Esophagus muscularis mucosa (tissue), 4 donors: ENCODE measurements at regions not wholly inside any gene's neighbourhood (a gene's known extent, or its start where the extent isn't known, plus 50 kb on each side); places are given as distances from the start of the nearest gene placed in this dataset.
"Not testable (repeated sequence)": the region's sequence is repeated elsewhere in the genome, so short reads cannot be mapped to it uniquely, and the experiment has no call there.

ENCODE experiments used
- EP300 ChIP-seq: sonication (generic); formaldehyde crosslinking; IDR thresholded peaks from one replicate; pipeline ENCODE4 v1.6.1; 2017; ENCODE audit warnings: antibody characterized with exemption
- POLR2A ChIP-seq: fragments of 450-650 bp; IDR thresholded peaks from one replicate; pipeline ENCODE4 v1.6.1; 2017; ENCODE audit warnings: antibody characterized with exemption, moderate library complexity, mild to moderate bottlenecking, low read depth
- POLR2AphosphoS5 ChIP-seq, 2 donors: sonication (generic); formaldehyde crosslinking; IDR thresholded peaks; one replicate each; pipeline ENCODE4 v1.6.1; 2017; ENCODE audit warnings: antibody characterized with exemption in 2 of 2
- TF ChIP-seq, protein P1 (sequence below), 3 experiments: fragments of 200-600 bp in 2 of 3; fragments of 450-650 bp in 1 of 3; sonication (generic) in 2 of 3; IDR thresholded peaks; one replicate each; pipeline ENCODE4 v1.5.1; 2017 to 2019; ENCODE audit warnings: antibody characterized with exemption in 3 of 3, mild to moderate bottlenecking in 2 of 3, moderate library complexity in 1 of 3

DNA sequence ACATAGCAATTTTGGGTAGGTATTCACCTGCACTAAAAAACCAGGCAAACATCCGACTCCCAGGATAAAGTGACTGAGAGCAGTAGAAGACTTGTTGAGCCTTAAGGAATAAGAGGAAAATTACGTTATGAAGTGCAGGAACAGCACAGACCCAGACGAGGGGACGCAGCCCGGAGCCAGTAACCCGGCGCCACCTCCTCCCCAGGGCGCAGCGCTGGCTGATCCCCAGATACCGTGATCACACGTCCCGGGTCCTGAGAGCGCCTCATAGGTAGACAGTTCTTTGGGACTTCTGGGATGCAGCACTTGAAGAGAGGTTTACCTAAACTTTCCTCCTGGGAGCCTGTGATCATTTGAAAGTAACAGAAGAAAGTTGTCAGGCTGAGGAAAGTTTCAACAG lies 1379.7 kb downstream of the CDH12 start:
- TF ChIP-seq, protein P1, sequence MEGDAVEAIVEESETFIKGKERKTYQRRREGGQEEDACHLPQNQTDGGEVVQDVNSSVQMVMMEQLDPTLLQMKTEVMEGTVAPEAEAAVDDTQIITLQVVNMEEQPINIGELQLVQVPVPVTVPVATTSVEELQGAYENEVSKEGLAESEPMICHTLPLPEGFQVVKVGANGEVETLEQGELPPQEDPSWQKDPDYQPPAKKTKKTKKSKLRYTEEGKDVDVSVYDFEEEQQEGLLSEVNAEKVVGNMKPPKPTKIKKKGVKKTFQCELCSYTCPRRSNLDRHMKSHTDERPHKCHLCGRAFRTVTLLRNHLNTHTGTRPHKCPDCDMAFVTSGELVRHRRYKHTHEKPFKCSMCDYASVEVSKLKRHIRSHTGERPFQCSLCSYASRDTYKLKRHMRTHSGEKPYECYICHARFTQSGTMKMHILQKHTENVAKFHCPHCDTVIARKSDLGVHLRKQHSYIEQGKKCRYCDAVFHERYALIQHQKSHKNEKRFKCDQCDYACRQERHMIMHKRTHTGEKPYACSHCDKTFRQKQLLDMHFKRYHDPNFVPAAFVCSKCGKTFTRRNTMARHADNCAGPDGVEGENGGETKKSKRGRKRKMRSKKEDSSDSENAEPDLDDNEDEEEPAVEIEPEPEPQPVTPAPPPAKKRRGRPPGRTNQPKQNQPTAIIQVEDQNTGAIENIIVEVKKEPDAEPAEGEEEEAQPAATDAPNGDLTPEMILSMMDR (IDR thresholded peaks at IDR 0.05) = not testable (repeated sequence)
- TF ChIP-seq EP300; POLR2AphosphoS5 (IDR thresholded peaks at IDR 0.05); POLR2A: not testable (repeated sequence)
